ENCODE measurements at regions not wholly inside any gene's neighbourhood (a gene's known extent, or its start where the extent isn't known, plus 50 kb on each side); places are given as distances from the start of the nearest gene placed in this dataset.

DNA sequence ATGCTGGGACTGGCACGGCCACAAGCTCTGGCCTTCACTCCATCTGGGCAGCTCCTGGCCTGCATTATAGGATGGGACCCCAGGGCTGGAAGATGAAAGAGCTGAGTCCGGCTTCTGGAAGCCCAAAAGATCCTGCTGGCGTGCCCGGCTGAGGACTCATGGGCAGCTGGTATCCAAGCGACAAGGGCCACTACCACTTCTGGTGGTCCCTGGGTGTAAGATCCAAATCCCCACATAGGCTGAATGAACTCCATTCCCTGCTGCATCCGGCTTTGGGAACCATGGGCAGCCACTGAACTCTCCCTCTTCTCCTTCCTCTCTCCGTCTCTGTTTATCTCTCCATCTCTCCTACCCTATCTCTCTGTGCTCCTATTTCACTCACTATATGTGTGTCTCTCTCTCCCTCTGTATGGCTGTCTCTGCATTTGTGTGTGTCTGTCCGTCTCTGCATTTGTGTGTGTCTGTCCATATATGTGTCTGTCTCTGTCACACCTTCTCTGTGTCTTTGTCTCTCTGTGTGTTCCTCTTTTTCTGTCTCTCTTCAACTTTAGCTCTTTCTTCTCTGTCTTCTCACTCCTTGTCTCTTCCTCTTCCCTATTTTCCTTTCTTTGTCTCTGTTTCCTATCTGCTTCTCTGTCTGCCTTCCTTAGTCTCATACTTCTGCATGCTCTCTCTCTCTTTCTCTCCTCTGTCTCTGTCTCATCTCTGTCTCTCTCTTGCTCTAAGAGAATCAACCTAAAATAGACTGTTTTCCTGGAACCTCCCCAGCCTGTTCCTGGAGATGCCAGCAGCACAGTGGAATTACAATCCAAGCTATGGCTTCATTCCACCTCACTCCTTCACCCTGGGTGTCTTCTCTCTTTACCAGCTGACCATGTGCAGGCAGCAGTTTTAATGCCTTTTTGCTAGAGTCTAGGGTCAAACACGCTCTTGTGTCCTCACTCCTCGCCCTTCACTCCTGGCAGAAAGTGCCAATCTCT lies 60.4 kb upstream of the IRX6 start:
- TF ChIP-seq, protein P1, sequence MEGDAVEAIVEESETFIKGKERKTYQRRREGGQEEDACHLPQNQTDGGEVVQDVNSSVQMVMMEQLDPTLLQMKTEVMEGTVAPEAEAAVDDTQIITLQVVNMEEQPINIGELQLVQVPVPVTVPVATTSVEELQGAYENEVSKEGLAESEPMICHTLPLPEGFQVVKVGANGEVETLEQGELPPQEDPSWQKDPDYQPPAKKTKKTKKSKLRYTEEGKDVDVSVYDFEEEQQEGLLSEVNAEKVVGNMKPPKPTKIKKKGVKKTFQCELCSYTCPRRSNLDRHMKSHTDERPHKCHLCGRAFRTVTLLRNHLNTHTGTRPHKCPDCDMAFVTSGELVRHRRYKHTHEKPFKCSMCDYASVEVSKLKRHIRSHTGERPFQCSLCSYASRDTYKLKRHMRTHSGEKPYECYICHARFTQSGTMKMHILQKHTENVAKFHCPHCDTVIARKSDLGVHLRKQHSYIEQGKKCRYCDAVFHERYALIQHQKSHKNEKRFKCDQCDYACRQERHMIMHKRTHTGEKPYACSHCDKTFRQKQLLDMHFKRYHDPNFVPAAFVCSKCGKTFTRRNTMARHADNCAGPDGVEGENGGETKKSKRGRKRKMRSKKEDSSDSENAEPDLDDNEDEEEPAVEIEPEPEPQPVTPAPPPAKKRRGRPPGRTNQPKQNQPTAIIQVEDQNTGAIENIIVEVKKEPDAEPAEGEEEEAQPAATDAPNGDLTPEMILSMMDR (IDR thresholded peaks at IDR 0.05; ENCODE audit: low read depth, low read length, poor library complexity, severe bottlenecking) = no peak
- no peak for TF ChIP-seq EZH2phosphoT487 (IDR thresholded peaks at IDR 0.05; ENCODE audit: borderline replicate concordance, low read length)

All from DOHH2 (cell line).